Pancreas (tissue), 10 donors: ENCODE measurements at regions not wholly inside any gene's neighbourhood (a gene's known extent, or its start where the extent isn't known, plus 50 kb on each side); places are given as distances from the start of the nearest gene placed in this dataset.

ENCODE experiments used
- ATAC-seq, 4 donors: fragments of 200-7000 bp; cut with Tn5 transposase; one replicate each; pipeline versions ENCODE4 v1.8.0 to v1.9.1; 2020; ENCODE audit warnings: mild to moderate bottlenecking in 4 of 4, moderate library complexity in 4 of 4
- DNase-seq, 6 donors: peaks; one replicate each; pipeline ENCODE4 v3.0.0-alpha.2; 2020
- FAIRE-seq: peaks from 2 replicates; lab custom pipeline; 2012; peaks lifted over from hg19 to GRCh38; lab: Jason Lieb, UNC
- H3K27ac ChIP-seq, 4 donors: fragments of 200-600 bp; sonication (generic); 1 replicate in 3 of 4; 2 replicates in 1 of 4; pipeline versions ENCODE4 v1.5.0 to v1.8.0; 2020
- H3K27me3 ChIP-seq, 4 donors: fragments of 200-600 bp; one replicate each; pipeline ENCODE4 v1.8.0; 2021
- H3K36me3 ChIP-seq, 3 donors: fragments of 200-600 bp; sonication (generic) in 1 of 3; one replicate each; pipeline versions ENCODE4 v1.5.0 to v1.8.0; 2020 to 2021
- H3K4me1 ChIP-seq, 3 donors: fragments of 200-600 bp; one replicate each; pipeline ENCODE4 v1.8.0; 2021
- H3K4me3 ChIP-seq, 4 donors: fragments of 200-600 bp; sonication (generic) in 2 of 4; one replicate each; pipeline versions ENCODE4 v1.5.0 to v1.8.0; 2020 to 2021
- H3K9me3 ChIP-seq, 4 donors: fragments of 200-600 bp; one replicate each; pipeline ENCODE4 v1.8.0; 2021
- WGBS, 2 donors: extraction: QIAGEN DNeasy Blood & Tissue Kit; methylation state at CpG; one replicate each; pipeline ENCODE4 v1.1.7; 2013; 5-methylcytosine and 5-hydroxymethylcytosine counted together
- intact Hi-C, 3 donors: fragments of 100-400 bp; cut with DNase I; formaldehyde crosslinking; loops; one replicate each; pipeline versions ENCODE4 v1.11.1 to v1.14.2; 2022
- TF ChIP-seq, protein P1 (sequence below), 4 donors: fragments of 200-600 bp; sonication (generic) in 3 of 4; IDR thresholded peaks; one replicate each; pipeline versions ENCODE4 v1.5.0 to v1.8.0; 2021; ENCODE audit warnings: antibody characterized with exemption in 4 of 4
- donor health status: healthy with polysubstance abuse.
- donor health status: DM: no; HTN: no; CAD: no; lungs with moderate emphysema.
- donor health status: DM: no; HTN: no; CAD: no.
- donor health status: control.
- donor health status: control.
- donor health status: Bipolar disorder and iron deficiency.
- donor health status: DM: yes; HTN: yes; CAD: no.
- donor health status: DM: no; HTN: no; CAD: no.
- donor health status: DM: no; HTN: no; CAD: no.
- donor health status: DM: yes; HTN: yes; CAD: no.

DNA sequence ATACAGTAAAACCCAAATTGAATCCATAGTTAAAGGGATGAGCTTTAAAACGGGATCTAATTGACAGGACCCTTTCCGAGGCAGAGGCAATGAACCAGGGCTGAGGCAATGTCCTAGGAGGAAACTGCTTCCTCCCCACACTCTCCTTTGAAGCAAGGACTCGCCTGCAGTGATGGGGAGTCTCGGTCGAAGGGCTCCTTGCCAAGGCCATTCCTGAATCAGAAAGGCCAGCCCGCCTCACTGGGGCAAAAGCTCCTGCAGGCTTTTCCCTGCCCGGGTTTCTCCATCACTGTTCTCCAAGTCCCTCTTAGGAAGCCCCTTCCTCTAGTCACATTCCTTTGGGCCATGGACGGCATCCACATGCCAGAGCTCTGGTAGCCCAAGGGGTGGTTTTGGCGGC is 132.0 kb downstream of the RBFOX3 start:
- 33 to 57% methylated on average over 9 of the region's 9 CpGs for WGBS, 2 donors
- intact Hi-C loops: no loop called here
- peak in 1 of 6 donors; percentile 25 for DNase-seq
- H3K9me3 ChIP-seq: no peaks in the 10 kb centered on the region
- no peaks in the 10 kb centered on the region for H3K36me3 ChIP-seq
- H3K27ac ChIP-seq: no peak overlapping the region
- H3K4me3 ChIP-seq: no peak overlapping the region
- H3K27me3 ChIP-seq: peaks cover 0 to 6% (median 0%) of the 10 kb centered on the region in 4 donors
- no peak for FAIRE-seq
- no peak for ATAC-seq
- TF ChIP-seq, protein P1, sequence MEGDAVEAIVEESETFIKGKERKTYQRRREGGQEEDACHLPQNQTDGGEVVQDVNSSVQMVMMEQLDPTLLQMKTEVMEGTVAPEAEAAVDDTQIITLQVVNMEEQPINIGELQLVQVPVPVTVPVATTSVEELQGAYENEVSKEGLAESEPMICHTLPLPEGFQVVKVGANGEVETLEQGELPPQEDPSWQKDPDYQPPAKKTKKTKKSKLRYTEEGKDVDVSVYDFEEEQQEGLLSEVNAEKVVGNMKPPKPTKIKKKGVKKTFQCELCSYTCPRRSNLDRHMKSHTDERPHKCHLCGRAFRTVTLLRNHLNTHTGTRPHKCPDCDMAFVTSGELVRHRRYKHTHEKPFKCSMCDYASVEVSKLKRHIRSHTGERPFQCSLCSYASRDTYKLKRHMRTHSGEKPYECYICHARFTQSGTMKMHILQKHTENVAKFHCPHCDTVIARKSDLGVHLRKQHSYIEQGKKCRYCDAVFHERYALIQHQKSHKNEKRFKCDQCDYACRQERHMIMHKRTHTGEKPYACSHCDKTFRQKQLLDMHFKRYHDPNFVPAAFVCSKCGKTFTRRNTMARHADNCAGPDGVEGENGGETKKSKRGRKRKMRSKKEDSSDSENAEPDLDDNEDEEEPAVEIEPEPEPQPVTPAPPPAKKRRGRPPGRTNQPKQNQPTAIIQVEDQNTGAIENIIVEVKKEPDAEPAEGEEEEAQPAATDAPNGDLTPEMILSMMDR (IDR thresholded peaks at IDR 0.05): no peak
- no peaks in the 10 kb centered on the region for H3K4me1 ChIP-seq

DNA sequence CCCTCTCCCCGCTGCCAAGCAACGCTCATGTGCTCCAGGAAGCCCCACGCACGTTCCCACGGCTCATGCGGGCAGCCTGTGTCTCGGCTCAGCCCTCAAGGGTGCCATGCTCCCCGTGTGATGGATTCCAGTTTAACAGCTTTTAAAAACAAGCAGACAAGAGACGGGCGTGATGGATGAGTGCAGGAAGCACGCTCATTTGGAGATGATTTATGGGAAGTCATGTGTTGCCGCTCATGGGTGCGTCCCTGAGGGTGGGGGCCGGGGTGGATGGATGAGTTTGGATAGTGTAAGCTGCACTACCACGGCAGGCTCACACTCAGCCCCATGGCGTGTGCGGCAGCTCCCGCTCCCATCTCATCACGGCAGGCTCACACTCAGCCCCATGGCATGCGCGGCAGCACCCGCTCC is 132.8 kb downstream of the RBFOX3 start:
- H3K9me3 ChIP-seq: no peaks in the 10 kb centered on the region
- intact Hi-C loops: no loop called here
- DNase-seq (peak in 1 of 6 donors; percentile 28), FAIRE-seq (no peak), ATAC-seq (peak in 1 of 4 donors; percentile 50)
- H3K36me3 ChIP-seq: no peaks in the 10 kb centered on the region
- TF ChIP-seq, protein P1 (IDR thresholded peaks at IDR 0.05): no peak
- peaks cover 0 to 6% (median 0%) of the 10 kb centered on the region in 4 donors for H3K27me3 ChIP-seq
- WGBS, 2 donors: 25 to 32% methylated on average over 22 of the region's 22 CpGs
- no peak overlapping the region for H3K4me3 ChIP-seq
- no peaks in the 10 kb centered on the region for H3K4me1 ChIP-seq
- no peak overlapping the region for H3K27ac ChIP-seq

DNA sequence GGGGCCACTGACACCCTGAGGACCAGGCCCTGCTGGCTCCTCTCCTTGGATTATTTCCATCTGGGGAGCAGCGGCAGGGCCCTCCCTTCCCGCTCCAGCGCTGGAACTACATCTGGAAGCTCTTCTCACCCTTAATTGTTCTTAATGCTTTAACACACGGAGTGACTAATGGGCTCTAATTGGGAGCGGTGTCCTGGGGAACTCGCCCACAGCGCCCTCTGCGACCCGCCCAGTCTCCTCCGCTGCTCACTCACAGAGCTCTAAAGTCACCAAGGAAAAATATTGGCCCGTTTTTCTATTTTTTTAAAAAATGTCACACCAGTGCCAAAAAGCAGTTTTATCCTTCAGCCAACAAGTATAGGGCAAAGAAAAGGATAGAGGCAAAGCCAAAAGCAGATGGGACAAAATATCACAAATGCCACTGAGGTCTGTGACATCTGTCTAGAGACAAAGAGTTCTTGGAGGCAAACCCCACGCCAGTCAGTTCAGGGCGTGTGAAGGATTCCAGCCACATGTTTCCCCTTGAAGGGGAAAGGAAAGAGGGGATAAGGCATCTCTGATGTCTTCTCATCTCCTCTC is 134.7 kb downstream of the RBFOX3 start:
- Histone ChIP-seq H3K9me3 (no peaks in the 10 kb centered on the region), H3K27ac (no peak overlapping the region), H3K27me3 (peaks cover 0 to 6% (median 0%) of the 10 kb centered on the region in 4 donors), H3K4me3 (no peak overlapping the region), H3K36me3 (no peaks in the 10 kb centered on the region), H3K4me1 (no peaks in the 10 kb centered on the region)
- WGBS, 2 donors: 23 to 28% methylated on average over 13 of the region's 13 CpGs
- TF ChIP-seq, protein P1 (IDR thresholded peaks at IDR 0.05): no peak
- FAIRE-seq (no peak), DNase-seq (no peak), ATAC-seq (no peak)
- intact Hi-C loops: no loop called here

DNA sequence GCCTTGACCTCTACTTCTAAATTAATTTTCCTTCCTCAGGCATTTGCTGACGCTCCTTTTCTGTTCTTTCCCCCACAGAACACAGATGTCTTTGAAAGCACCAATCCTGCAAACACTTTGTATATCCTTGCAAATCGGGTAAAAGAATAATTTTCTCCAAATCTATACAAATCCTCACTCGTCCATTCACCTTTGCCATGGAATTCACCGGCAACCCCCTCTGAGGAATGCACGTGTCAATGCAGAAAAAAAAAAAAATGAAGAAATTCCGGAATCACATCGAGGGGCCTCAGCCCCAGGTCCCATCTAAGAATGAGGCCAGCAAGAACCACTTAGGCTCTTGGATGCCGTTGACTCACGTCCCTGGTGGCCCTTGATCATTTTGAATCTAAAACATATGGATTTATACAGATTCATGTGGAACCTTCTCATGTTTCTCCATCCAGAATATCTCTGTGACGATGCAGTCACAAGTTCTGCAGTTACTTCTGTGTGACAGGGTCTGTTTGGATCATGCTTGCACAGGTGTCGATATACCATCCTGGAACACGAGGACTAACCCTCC is 136.9 kb downstream of the RBFOX3 start:
- no peaks in the 10 kb centered on the region for H3K4me1 ChIP-seq
- FAIRE-seq (no peak), ATAC-seq (no peak), DNase-seq (no peak)
- H3K36me3 ChIP-seq: no peaks in the 10 kb centered on the region
- intact Hi-C loops: no loop called here
- no peak overlapping the region for H3K27ac ChIP-seq
- no peak overlapping the region for H3K4me3 ChIP-seq
- 35 to 45% methylated on average over 12 of the region's 12 CpGs for WGBS, 2 donors
- TF ChIP-seq, protein P1 (IDR thresholded peaks at IDR 0.05): no peak
- H3K27me3 ChIP-seq: peaks cover 0 to 6% (median 0%) of the 10 kb centered on the region in 4 donors
- H3K9me3 ChIP-seq: no peaks in the 10 kb centered on the region
